DMS153 treated with DMSO at 0.1 percent for 48 hours (cell line): ENCODE measurements at regions not wholly inside any gene's neighbourhood (a gene's known extent, or its start where the extent isn't known, plus 50 kb on each side); places are given as distances from the start of the nearest gene placed in this dataset.

Experiments used
- DNase-seq: peaks from one replicate; lab custom pipeline; 2025; ENCODE audit not compliant: unreplicated experiment; lab: John Stamatoyannopoulos, UW

- DNase-seq: no peak
Observed at GRCh38 chr13:73720216-73720840, 413.9 kb downstream of the KLF12 start.

DNA sequence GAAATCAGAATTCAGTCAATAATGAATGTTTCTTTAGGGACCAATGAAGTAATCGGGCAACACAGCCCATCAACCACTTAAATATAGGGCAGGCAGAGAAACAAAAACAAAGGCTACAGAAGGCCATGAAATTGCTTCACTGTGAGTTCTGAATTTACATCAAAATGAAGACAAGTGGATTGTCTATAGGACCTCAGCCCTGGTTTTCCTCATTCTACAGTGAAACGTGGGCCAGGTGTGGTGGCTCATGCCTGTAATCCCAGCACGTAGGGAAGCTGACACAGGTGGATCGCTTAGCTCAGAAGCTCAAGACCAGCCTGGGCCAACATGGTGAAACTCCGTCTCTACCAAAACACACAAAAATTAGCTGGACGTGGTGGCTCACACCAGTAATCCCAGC, 416.0 kb downstream of the KLF12 start:
- DNase-seq: no peak

- no peak for DNase-seq
Observed at GRCh38 chr13:73717632-73718031, 416.6 kb downstream of the KLF12 start.

- no peak for DNase-seq
Observed at GRCh38 chr13:73715911-73716510, 418.2 kb downstream of the KLF12 start.

- DNase-seq: no peak
Observed at GRCh38 chr13:73715114-73715910, 418.9 kb downstream of the KLF12 start.

DNA sequence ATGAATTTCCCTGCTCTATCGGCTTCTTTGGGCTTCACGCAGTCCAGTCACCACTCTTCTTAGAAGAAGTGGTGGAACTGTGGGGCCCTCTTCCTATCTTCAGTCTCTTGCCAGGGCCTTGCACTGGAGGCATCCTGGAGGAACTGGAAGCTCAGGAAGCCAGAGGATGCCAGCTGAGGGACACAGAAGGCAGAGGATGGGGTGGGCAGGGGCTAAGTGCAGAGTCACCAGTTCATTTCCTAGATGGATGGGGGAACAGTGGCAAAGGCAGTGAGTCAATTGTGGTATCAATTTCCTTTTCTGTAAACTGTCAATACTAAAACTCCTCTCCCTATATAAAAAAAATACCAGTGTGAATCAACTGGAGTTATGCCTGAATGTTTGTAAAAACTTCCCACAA, 419.7 kb downstream of the KLF12 start:
- no peak for DNase-seq

GRCh38 chr13:73708393-73708985, 425.7 kb downstream of the KLF12 start:
- DNase-seq: peak; percentile 70

DNA sequence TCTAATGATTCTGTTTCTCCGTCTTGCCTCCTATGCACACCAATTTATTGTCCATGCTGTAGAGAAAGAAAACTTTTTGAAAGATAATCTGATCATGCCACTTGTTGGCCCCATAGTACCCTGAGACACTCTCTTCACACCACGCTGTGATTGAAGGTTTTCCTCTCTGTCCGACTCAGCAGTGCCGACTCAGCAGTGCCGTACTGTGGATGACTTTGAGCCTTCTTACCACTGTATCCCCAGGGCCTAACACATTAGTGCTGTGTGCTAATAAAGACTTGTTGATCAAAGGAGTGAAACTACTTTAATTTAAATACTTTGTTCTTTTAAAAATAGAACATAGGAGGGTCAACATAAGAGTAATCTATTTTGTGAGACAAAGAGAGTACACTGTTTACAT, 429.6 kb downstream of the KLF12 start:
- no peak for DNase-seq

- DNase-seq: no peak
Observed at GRCh38 chr13:73703606-73704005, 430.6 kb downstream of the KLF12 start.

DNA sequence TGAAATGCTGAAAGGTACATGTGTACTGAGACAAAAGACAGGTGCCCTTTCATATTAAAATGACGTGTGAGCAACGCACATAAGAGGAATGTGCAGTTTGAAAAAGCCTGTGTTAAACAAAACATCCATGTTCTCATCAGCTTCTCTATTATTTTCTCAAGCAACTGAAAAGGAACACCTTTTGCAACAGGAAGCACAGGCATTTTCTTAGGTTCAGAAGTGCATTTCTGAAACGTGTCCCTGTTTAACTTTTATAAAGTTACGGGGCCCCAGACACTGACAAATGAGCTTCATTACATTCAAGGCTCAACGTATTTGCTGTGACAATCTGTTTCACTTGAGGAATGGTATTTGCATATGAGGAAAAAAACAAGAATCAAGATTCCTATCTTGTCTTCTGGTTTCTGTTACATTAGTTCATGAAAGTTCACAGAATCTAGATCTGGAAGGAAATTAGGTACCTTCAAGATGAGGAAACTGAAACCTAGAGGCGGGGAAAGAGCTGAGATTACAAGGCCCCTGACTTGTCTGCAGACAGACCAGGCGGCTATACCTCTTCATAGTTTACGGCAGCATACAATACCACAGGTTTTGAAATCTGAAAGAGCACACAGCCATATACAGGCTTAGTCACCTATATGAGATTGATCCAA, 431.7 kb downstream of the KLF12 start:
- no peak for DNase-seq

DNA sequence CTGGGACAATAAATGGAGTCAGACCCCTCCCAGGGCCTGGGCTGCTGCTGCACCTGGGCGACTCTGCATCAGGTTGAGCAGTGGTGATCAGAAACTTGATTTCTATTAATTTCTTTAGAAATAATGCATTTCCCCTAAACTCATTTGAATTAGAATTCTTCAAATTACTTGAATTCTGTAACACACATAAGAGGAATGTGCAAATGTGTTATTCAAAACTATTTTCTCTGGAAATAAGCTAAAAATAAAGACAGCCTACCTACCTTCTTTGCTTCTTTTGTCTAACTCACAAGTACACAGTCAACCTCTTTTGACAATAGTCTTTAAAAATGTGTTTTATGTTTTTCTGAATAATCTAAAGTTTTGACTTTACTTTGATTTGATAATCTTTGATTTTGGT, 433.0 kb downstream of the KLF12 start:
- no peak for DNase-seq

DNA sequence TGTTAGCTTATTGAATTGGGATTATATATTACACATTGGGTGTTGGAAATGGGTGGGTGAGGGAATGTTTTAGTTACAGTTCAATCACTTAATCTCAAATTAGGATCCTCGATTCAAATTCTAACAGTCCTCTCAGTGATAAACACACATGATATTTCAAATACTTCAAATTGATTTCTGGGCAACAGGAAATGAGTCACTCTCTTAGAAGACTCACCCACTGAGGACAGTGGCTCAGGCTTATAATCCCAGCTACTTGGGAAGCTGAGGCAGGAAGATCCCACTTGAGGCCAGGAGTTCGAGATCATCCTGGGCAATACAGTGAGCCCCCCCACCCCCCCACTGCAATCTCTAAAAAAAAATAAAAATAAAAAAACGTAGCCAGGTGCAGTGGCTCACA, 435.3 kb downstream of the KLF12 start:
- DNase-seq: no peak

- no peak for DNase-seq
Observed at GRCh38 chr13:73697166-73697565, 437.0 kb downstream of the KLF12 start.

GRCh38 chr13:73696713-73697112, 437.5 kb downstream of the KLF12 start:
- no peak for DNase-seq

GRCh38 chr13:73696271-73696670, 437.9 kb downstream of the KLF12 start:
- DNase-seq: no peak

DNA sequence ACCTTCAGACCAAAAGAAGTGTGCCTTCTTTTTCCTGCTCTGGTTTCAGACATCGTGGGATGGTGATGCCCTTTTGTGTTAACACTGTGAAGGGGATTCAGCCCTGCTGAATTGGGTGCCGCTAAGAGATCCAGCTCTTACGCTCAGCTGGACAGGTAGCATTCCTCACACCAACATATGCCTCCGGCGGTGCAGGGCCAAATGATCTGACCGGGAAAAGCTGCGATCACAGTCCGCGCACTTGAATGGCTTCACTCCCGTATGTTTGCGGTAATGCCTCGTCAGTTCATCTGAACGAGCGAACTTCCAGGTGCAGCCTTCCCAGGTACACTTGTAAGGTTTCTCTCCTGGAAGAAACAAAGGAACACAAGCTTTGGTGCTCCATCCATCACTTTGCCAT, 438.9 kb downstream of the KLF12 start:
- DNase-seq: no peak

GRCh38 chr13:73693215-73693614, 441.0 kb downstream of the KLF12 start:
- no peak for DNase-seq

- no peak for DNase-seq
Observed at GRCh38 chr13:73691891-73692290, 442.3 kb downstream of the KLF12 start.

- DNase-seq: no peak
Observed at GRCh38 chr13:73687929-73688328, 446.3 kb downstream of the KLF12 start.

DNA sequence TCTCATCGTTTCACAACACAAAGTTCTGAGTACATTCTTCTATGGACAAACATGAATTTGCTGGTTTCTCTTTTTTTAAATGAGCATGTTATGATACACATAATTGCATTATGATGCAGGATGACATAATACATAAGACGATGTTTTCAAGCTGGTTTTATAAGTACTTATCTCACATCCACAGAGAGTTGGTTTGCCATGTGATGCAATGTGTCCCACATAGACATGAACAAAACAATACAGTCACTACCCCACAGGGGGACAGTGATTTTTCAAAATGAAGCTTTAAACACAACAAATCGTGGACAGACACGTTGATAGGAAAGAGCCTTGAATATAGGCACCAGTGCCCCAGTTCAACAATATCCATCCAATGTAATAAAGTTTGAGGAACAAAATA, 447.1 kb downstream of the KLF12 start:
- DNase-seq: no peak

DNA sequence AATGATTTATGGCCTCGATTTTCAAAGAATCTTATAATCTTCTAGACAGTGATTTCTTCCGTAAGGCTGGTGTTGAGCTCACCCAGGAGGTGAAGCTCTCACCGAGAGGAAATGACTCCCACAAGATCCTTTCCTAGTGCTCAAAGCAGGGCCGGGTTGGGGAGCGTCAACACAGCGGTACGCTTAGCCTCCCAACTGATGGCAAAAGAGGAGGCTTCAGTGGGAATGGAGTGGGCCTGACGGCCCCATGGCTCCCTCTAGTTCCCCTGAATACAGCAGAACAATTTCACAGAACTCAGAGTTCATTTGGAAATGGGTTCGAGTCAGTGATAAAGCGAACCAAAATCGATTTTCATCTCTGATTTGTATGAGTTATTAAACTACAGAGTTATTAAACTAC, 449.5 kb downstream of the KLF12 start:
- no peak for DNase-seq
